ENCODE measurements at regions not wholly inside any gene's neighbourhood (a gene's known extent, or its start where the extent isn't known, plus 50 kb on each side); places are given as distances from the start of the nearest gene placed in this dataset.

- ATAC-seq (ENCODE audit: low read depth), result no peak
- H3K36me3 ChIP-seq (ENCODE audit: low read depth), result no peaks in the 10 kb centered on the region
Observed at GRCh38 chr4:155134136-155134535, 74.3 kb upstream of the NPY2R start.

GRCh38 chr4:155140889-155141288, 67.5 kb upstream of the NPY2R start:
- no peak overlapping the region for H3K27ac ChIP-seq (ENCODE audit: poor library complexity, severe bottlenecking)
- no peaks in the 10 kb centered on the region for H3K36me3 ChIP-seq (ENCODE audit: low read depth)
- TF ChIP-seq CTCF (IDR thresholded peaks at IDR 0.05; ENCODE audit: poor library complexity, severe bottlenecking), result no peak
- H3K9me3 ChIP-seq (ENCODE audit: severe bottlenecking), result no peaks in the 10 kb centered on the region
- DNase-seq (ENCODE audit: low spot score) (no peak), ATAC-seq (ENCODE audit: low read depth) (no peak)
- no peak overlapping the region for H3K4me3 ChIP-seq (ENCODE audit: severe bottlenecking)
- H3K27me3 ChIP-seq (ENCODE audit: insufficient read depth, poor library complexity, severe bottlenecking), result no peaks in the 10 kb centered on the region
- H3K4me1 ChIP-seq (ENCODE audit: insufficient read depth, poor library complexity, severe bottlenecking), result no peaks in the 10 kb centered on the region

More at GRCh38 chr4:155134136-155134535, 74.3 kb upstream of the NPY2R start:
- Histone ChIP-seq H3K27me3 (ENCODE audit: insufficient read depth, poor library complexity, severe bottlenecking) (no peaks in the 10 kb centered on the region), H3K27ac (ENCODE audit: poor library complexity, severe bottlenecking) (no peak overlapping the region), H3K4me1 (ENCODE audit: insufficient read depth, poor library complexity, severe bottlenecking) (no peaks in the 10 kb centered on the region), H3K9me3 (ENCODE audit: severe bottlenecking) (no peaks in the 10 kb centered on the region), H3K4me3 (ENCODE audit: severe bottlenecking) (no peak overlapping the region)
- no peak for DNase-seq (ENCODE audit: low spot score)
- TF ChIP-seq CTCF (IDR thresholded peaks at IDR 0.05; ENCODE audit: poor library complexity, severe bottlenecking), result no peak

GRCh38 chr4:155143512-155143911, 64.9 kb upstream of the NPY2R start:
- no peak for TF ChIP-seq CTCF (IDR thresholded peaks at IDR 0.05; ENCODE audit: poor library complexity, severe bottlenecking)

More at GRCh38 chr4:155143512-155143911, 64.9 kb upstream of the NPY2R start:
- Histone ChIP-seq H3K27me3 (ENCODE audit: insufficient read depth, poor library complexity, severe bottlenecking) (no peaks in the 10 kb centered on the region), H3K9me3 (ENCODE audit: severe bottlenecking) (no peaks in the 10 kb centered on the region), H3K4me1 (ENCODE audit: insufficient read depth, poor library complexity, severe bottlenecking) (no peaks in the 10 kb centered on the region), H3K36me3 (ENCODE audit: low read depth) (no peaks in the 10 kb centered on the region), H3K27ac (ENCODE audit: poor library complexity, severe bottlenecking) (no peak overlapping the region), H3K4me3 (ENCODE audit: severe bottlenecking) (no peak overlapping the region)
- ATAC-seq (ENCODE audit: low read depth) (no peak), DNase-seq (ENCODE audit: low spot score) (no peak)
